GM23338 (cell line): ENCODE measurements at regions not wholly inside any gene's neighbourhood (a gene's known extent, or its start where the extent isn't known, plus 50 kb on each side); places are given as distances from the start of the nearest gene placed in this dataset.

ENCODE experiments used
- ATAC-seq: fragments of 200-7000 bp; cut with Tn5 transposase; 3 replicates; pipeline ENCODE4 v1.9.1; 2020
- DNase-seq: peaks from one replicate; pipeline ENCODE4 v3.0.0-alpha.2; 2015; ENCODE audit warnings: low spot score
- H2AFZ ChIP-seq: fragments of 200-600 bp; sonication (generic); 2 replicates; pipeline ENCODE4 v1.8.0; 2016; ENCODE audit warnings: antibody characterized with exemption, mild to moderate bottlenecking, moderate library complexity
- H3F3A ChIP-seq: fragments of 200-600 bp; sonication (generic); replicated peaks from 2 replicates; pipeline ENCODE4 v1.8.0; 2017; ENCODE audit warnings: antibody characterized with exemption, mixed run types, low read depth
- H3K27ac ChIP-seq: fragments of 200-600 bp; sonication (generic); 2 replicates; pipeline ENCODE4 v1.6.1; 2016; ENCODE audit warnings: low read depth
- H3K27me3 ChIP-seq: fragments of 200-600 bp; sonication (generic); 2 replicates; pipeline ENCODE4 v1.8.0; 2016; ENCODE audit warnings: mild to moderate bottlenecking, mixed run types, moderate library complexity; ENCODE audit not compliant: insufficient read depth
- H3K36me3 ChIP-seq: fragments of 200-600 bp; sonication (generic); 2 replicates; pipeline ENCODE4 v1.8.0; 2016; ENCODE audit warnings: mild to moderate bottlenecking; ENCODE audit not compliant: insufficient read depth
- H3K4me1 ChIP-seq: fragments of 200-600 bp; sonication (generic); 2 replicates; pipeline ENCODE4 v1.8.0; 2016; ENCODE audit warnings: mild to moderate bottlenecking, moderate library complexity; ENCODE audit not compliant: insufficient read depth
- H3K4me2 ChIP-seq: fragments of 200-600 bp; sonication (generic); 2 replicates; pipeline ENCODE4 v1.7.1; 2017; ENCODE audit warnings: mixed run types
- H3K4me3 ChIP-seq: fragments of 200-600 bp; sonication (generic); 2 replicates; pipeline ENCODE4 v1.6.1; 2016; ENCODE audit warnings: mixed run types
- H3K79me2 ChIP-seq: fragments of 200-600 bp; sonication (generic); replicated peaks from 2 replicates; pipeline ENCODE4 v1.8.0; 2017; ENCODE audit warnings: mild to moderate bottlenecking; ENCODE audit not compliant: insufficient read depth
- H3K9me2 ChIP-seq: fragments of 200-600 bp; sonication (generic); 2 replicates; pipeline ENCODE4 v1.8.0; 2017; ENCODE audit not compliant: insufficient read depth
- H4K20me1 ChIP-seq: fragments of 200-600 bp; sonication (generic); replicated peaks from 2 replicates; pipeline ENCODE4 v1.8.0; 2017; ENCODE audit warnings: mild to moderate bottlenecking; ENCODE audit not compliant: insufficient read depth
- H3K27ac Mint-ChIP-seq: 2 replicates; pipeline ENCODE4 v1.8.0; 2020; ENCODE audit warnings: inconsistent platforms, mild to moderate bottlenecking, moderate library complexity, mixed read lengths
- H3K27me3 Mint-ChIP-seq: 3 replicates; pipeline ENCODE4 v1.8.0; 2022; ENCODE audit warnings: low read depth, mild to moderate bottlenecking, moderate library complexity, mixed read lengths, inconsistent platforms; ENCODE audit not compliant: insufficient read depth, poor library complexity
- H3K36me3 Mint-ChIP-seq: 3 replicates; pipeline ENCODE4 v1.8.0; 2021; ENCODE audit warnings: low read depth, mild to moderate bottlenecking, inconsistent platforms, moderate library complexity, mixed read lengths
- H3K4me1 Mint-ChIP-seq: 3 replicates; pipeline ENCODE4 v1.8.0; 2020; ENCODE audit warnings: mild to moderate bottlenecking, inconsistent platforms, mixed read lengths
- H3K4me3 Mint-ChIP-seq: 3 replicates; pipeline ENCODE4 v1.8.0; 2021; ENCODE audit warnings: moderate library complexity, mild to moderate bottlenecking, inconsistent platforms, mixed read lengths
- H3K9me3 Mint-ChIP-seq: 3 replicates; pipeline ENCODE4 v1.8.0; 2020; ENCODE audit warnings: moderate library complexity, mild to moderate bottlenecking, inconsistent platforms, mixed read lengths
- CREB1 ChIP-seq: fragments of 250-450 bp; sonication (Bioruptor Pico); IDR thresholded peaks from 2 replicates; pipeline ENCODE4 v1.5.0; 2020; ENCODE audit warnings: low read depth, mild to moderate bottlenecking, moderate library complexity
- CTCF ChIP-seq, 2 experiments: fragments of 200-600 bp in 1 of 2; sonication (generic) in 1 of 2; conservative IDR thresholded peaks; 2 replicates each; pipeline versions ENCODE4 v1.5.1 to v1.6.1; 2016 to 2017; ENCODE audit warnings: antibody characterized with exemption in 2 of 2, low read depth in 2 of 2, mild to moderate bottlenecking in 2 of 2, moderate library complexity in 1 of 2
- ETS1 ChIP-seq: IDR thresholded peaks from 2 replicates; pipeline ENCODE4 v1.6.1; 2016; ENCODE audit warnings: antibody characterized with exemption
- POLR2AphosphoS5 ChIP-seq: IDR thresholded peaks from 2 replicates; pipeline ENCODE4 v1.6.1; 2016; ENCODE audit warnings: antibody characterized with exemption, low read depth
- REST ChIP-seq: IDR thresholded peaks from one replicate; pipeline ENCODE4 v1.6.1; 2018; ENCODE audit warnings: antibody characterized with exemption; ENCODE audit not compliant: unreplicated experiment
- ZNF331 ChIP-seq: fragments of 250-450 bp; sonication (Bioruptor Pico); IDR thresholded peaks from 2 replicates; pipeline ENCODE4 v1.5.0; 2020; ENCODE audit warnings: low read depth, mild to moderate bottlenecking, moderate library complexity
- ZNF462 ChIP-seq: fragments of 250-450 bp; sonication (Bioruptor Pico); IDR thresholded peaks from 2 replicates; pipeline ENCODE4 v1.5.0; 2020; ENCODE audit warnings: mild to moderate bottlenecking, moderate library complexity

GRCh38 chr7:118033273-118033672, 150.7 kb upstream of the LSM8 start (continued):
- no peak for TF ChIP-seq ZNF331 (CRISPR knock-in tag)

- Histone ChIP-seq H2AFZ (no peak overlapping the region), H3K4me3 (no peak overlapping the region), H3K9me2 (peaks cover 3% of the 10 kb centered on the region; the same call in 1 of the 2 replicates), H3K36me3 (no peaks in the 10 kb centered on the region), H3F3A (no peaks in the 10 kb centered on the region), H3K27me3 (no peaks in the 10 kb centered on the region), H3K79me2 (no peaks in the 10 kb centered on the region), H3K4me2 (no peak overlapping the region), H3K4me1 (no peaks in the 10 kb centered on the region), H4K20me1 (no peaks in the 10 kb centered on the region), H3K27ac (no peak overlapping the region)
- DNase-seq (no peak), ATAC-seq (no peak)
- Mint-ChIP-seq H3K36me3 (no peaks in the 10 kb centered on the region), H3K27me3 (peaks cover 1% of the 10 kb centered on the region), H3K4me1 (no peaks in the 10 kb centered on the region), H3K27ac (no peak overlapping the region), H3K9me3 (no peaks in the 10 kb centered on the region), H3K4me3 (no peak overlapping the region)
- no peak for TF ChIP-seq ETS1
- peak; percentile 53 for TF ChIP-seq REST
Observed at GRCh38 chr7:118039963-118040489, 143.9 kb upstream of the LSM8 start.

GRCh38 chr7:118040562-118040961, 143.4 kb upstream of the LSM8 start:
- ATAC-seq (no peak), DNase-seq (no peak)
- H3K4me2 ChIP-seq = no peak overlapping the region
- no peak overlapping the region for H3K27ac ChIP-seq
- no peak overlapping the region for H2AFZ ChIP-seq
- H3K36me3 ChIP-seq = no peaks in the 10 kb centered on the region
- Mint-ChIP-seq H3K9me3 (no peaks in the 10 kb centered on the region), H3K4me1 (no peaks in the 10 kb centered on the region), H3K4me3 (no peak overlapping the region), H3K27ac (no peak overlapping the region), H3K27me3 (no peaks in the 10 kb centered on the region), H3K36me3 (no peaks in the 10 kb centered on the region)
- H3F3A ChIP-seq = no peaks in the 10 kb centered on the region
- no peaks in the 10 kb centered on the region for H4K20me1 ChIP-seq
- H3K4me1 ChIP-seq = no peaks in the 10 kb centered on the region
- H3K4me3 ChIP-seq = no peak overlapping the region
- H3K9me2 ChIP-seq = no peaks in the 10 kb centered on the region
- no peaks in the 10 kb centered on the region for H3K27me3 ChIP-seq
- H3K79me2 ChIP-seq = no peaks in the 10 kb centered on the region
- TF ChIP-seq POLR2AphosphoS5 (no peak), CREB1 (CRISPR knock-in tag) (no peak), CTCF (conservative IDR thresholded peaks at IDR 0.05; ENCODE audit: low read depth in 2 of 2) (no peak), ZNF462 (no peak), ZNF331 (CRISPR knock-in tag) (no peak)
